ENCODE measurements at regions not wholly inside any gene's neighbourhood (a gene's known extent, or its start where the extent isn't known, plus 50 kb on each side); places are given as distances from the start of the nearest gene placed in this dataset.

DNA sequence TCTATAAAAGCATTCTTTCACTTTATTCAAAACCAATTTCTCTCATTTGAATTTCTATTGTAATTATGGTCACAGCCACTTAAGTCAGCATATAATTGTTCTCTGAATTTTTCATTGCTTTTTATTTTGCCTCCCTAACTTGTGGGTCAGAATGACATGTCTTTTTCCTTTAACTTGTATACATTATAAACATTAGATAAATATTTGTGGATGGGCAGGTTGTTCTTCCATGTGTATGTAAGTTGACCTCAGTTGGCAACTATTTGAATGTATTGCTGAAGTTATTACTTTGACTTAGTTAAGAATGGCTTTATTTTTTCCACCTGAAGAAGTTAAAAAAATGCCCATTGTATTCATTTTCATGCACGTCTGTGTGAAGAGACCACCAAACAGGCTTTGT is 83.0 kb upstream of the MAP3K7 start:
- H3K27me3 ChIP-seq = no peaks in the 10 kb centered on the region
- H3K27ac ChIP-seq = no peak overlapping the region
- H3K36me3 ChIP-seq = no peaks in the 10 kb centered on the region
- H3K9me3 ChIP-seq = no peaks in the 10 kb centered on the region
- H3K9ac ChIP-seq = no peak overlapping the region
- no peak for TF ChIP-seq Cebpa-rat (IDR thresholded peaks at IDR 0.05)
- no peaks in the 10 kb centered on the region for H3K4me1 ChIP-seq
- no peak overlapping the region for H3K4me2 ChIP-seq
- H4K20me1 ChIP-seq = no peaks in the 10 kb centered on the region
- H3K4me3 ChIP-seq = no peak overlapping the region

DNA sequence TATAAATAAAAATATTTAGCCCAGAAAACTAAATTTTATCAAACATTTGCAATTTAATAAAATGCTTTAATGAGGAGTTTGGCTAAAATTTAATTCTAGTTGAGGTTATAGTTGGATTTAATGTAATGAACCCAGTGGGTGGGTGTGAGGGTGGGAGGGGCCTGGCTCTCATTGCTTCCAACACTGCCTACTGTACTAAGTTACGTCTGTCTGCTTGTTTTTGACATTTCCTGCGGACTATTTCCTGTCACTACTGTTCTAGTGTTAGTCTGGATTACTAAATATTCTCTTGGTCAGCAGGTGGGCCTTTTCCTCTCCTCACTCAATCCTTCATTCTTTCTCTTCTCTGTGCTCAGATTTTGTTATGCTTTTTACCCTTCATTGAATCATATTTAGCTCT is 82.5 kb upstream of the MAP3K7 start:
- no peak for TF ChIP-seq Cebpa-rat (IDR thresholded peaks at IDR 0.05)
- Histone ChIP-seq H3K9me3 (no peaks in the 10 kb centered on the region), H4K20me1 (no peaks in the 10 kb centered on the region), H3K4me1 (no peaks in the 10 kb centered on the region), H3K27ac (no peak overlapping the region), H3K36me3 (no peaks in the 10 kb centered on the region), H3K9ac (no peak overlapping the region), H3K4me3 (no peak overlapping the region), H3K4me2 (no peak overlapping the region), H3K27me3 (no peaks in the 10 kb centered on the region)

DNA sequence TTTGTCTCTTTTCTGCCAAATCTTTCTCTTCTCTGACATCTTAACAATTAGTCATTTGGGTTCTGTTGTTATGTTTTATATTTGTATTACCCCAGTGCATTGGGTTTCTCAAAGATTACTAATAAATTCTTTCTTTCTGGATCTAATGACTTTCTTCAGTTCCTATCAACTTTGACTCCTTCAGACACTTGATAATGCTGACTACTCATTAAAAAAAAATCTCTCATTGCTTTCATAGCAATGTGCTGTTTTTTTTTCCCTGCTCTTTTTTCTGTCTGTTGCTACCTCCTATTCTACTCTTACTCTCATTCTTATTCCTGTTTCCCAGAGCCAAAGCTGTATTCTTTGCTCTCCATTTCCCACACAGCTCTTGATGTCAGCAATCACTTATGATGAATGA is 81.3 kb upstream of the MAP3K7 start:
- H3K27me3 ChIP-seq = no peaks in the 10 kb centered on the region
- no peak overlapping the region for H3K4me2 ChIP-seq
- no peaks in the 10 kb centered on the region for H3K36me3 ChIP-seq
- no peak overlapping the region for H3K9ac ChIP-seq
- no peaks in the 10 kb centered on the region for H3K9me3 ChIP-seq
- no peak overlapping the region for H3K27ac ChIP-seq
- no peak overlapping the region for H3K4me3 ChIP-seq
- no peak for TF ChIP-seq Cebpa-rat (IDR thresholded peaks at IDR 0.05)
- no peaks in the 10 kb centered on the region for H4K20me1 ChIP-seq
- H3K4me1 ChIP-seq = no peaks in the 10 kb centered on the region

DNA sequence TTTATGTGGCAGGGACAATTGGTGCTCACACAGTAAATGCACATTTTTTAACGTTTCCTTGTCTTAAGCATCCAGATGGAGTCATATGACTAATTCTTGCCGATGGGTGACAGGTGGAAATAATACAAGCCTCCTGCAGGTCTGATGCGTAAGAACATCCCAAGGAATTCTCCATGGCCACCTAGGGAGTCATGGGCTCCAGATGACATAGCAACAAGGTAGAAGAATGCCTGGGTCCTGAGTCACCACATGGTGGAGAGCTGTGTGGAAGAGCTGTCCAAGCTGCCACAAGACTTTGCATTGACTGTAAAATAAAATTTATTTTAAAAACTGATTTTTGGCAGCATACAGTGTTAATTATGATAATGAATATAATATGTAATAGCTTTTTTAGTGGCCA is 77.0 kb upstream of the MAP3K7 start:
- Histone ChIP-seq H3K36me3 (no peaks in the 10 kb centered on the region), H4K20me1 (no peaks in the 10 kb centered on the region), H3K27me3 (no peaks in the 10 kb centered on the region), H3K27ac (no peak overlapping the region), H3K4me3 (no peak overlapping the region), H3K4me1 (no peaks in the 10 kb centered on the region), H3K9me3 (no peaks in the 10 kb centered on the region), H3K9ac (no peak overlapping the region), H3K4me2 (no peak overlapping the region)
- no peak for TF ChIP-seq Cebpa-rat (IDR thresholded peaks at IDR 0.05)

DNA sequence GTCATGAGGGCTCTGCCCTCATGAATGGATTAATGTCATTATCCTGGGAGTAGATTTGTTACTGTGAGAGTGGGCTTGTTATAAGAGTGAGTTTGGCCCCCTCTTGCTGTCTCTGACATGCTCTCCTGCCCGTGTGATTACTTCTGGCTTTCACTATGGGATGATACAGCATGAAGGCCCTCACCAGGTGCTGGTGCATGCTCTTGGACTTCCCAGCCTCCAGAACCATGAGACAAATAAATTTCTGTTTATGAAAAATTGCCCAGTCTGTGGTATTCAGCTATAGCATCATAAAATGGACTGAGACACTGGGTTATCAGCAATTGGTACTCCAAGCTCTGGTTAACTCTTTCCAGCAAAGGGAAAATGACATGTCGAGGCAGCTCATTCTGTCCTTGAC is 76.2 kb upstream of the MAP3K7 start:
- Histone ChIP-seq H4K20me1 (no peaks in the 10 kb centered on the region), H3K36me3 (no peaks in the 10 kb centered on the region), H3K9ac (no peak overlapping the region), H3K4me2 (no peak overlapping the region), H3K9me3 (no peaks in the 10 kb centered on the region), H3K27me3 (no peaks in the 10 kb centered on the region), H3K27ac (no peak overlapping the region), H3K4me1 (no peaks in the 10 kb centered on the region), H3K4me3 (no peak overlapping the region)
- TF ChIP-seq Cebpa-rat (IDR thresholded peaks at IDR 0.05) = no peak

DNA sequence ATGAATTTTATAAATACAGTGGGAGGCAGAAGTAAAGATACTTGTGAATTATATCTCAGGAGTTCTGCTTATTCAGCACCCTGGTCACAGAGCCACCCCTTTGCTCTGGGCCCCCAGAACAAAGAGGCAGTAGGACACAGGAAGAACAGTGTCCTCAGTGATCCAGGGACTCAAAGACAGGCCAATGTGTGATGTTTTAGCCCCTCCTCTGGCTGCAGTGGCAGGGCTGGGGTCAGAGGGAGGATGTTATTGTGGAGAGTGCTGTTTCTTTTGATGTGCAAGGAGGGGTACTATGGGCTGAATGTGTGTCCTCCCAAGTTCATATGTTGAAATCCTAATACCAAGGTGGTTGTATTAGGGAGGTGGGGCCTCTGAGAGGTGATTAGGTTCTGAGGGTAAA is 74.1 kb upstream of the MAP3K7 start:
- H3K9ac ChIP-seq = no peak overlapping the region
- no peaks in the 10 kb centered on the region for H4K20me1 ChIP-seq
- H3K27me3 ChIP-seq = no peaks in the 10 kb centered on the region
- H3K4me1 ChIP-seq = no peaks in the 10 kb centered on the region
- no peak overlapping the region for H3K4me2 ChIP-seq
- no peak for TF ChIP-seq Cebpa-rat (IDR thresholded peaks at IDR 0.05)
- no peaks in the 10 kb centered on the region for H3K9me3 ChIP-seq
- no peak overlapping the region for H3K27ac ChIP-seq
- H3K36me3 ChIP-seq = no peaks in the 10 kb centered on the region
- H3K4me3 ChIP-seq = no peak overlapping the region

DNA sequence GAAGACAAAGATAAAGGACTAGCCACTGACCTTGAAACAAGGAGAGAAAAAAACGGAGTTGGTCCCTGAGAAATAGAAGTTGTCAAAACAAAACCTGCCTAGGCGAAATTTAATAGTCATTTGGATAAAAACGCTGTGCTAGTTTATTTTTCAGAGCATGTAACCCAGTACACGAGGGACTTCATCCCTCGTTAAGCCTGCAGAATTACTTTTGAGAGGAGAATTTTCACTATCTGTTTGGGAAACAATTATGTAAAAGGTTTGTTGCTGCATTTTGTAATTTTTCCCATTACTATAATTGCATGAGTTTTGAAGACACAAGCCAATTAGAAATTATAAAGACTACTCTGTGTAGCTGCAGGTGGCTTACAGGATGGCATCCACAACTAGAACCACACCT is 71.6 kb upstream of the MAP3K7 start:
- no peaks in the 10 kb centered on the region for H3K27me3 ChIP-seq
- no peaks in the 10 kb centered on the region for H3K9me3 ChIP-seq
- H4K20me1 ChIP-seq = no peaks in the 10 kb centered on the region
- no peaks in the 10 kb centered on the region for H3K4me1 ChIP-seq
- no peak overlapping the region for H3K4me2 ChIP-seq
- no peak overlapping the region for H3K9ac ChIP-seq
- no peak overlapping the region for H3K27ac ChIP-seq
- H3K4me3 ChIP-seq = no peak overlapping the region
- TF ChIP-seq Cebpa-rat (IDR thresholded peaks at IDR 0.05) = no peak
- no peaks in the 10 kb centered on the region for H3K36me3 ChIP-seq

DNA sequence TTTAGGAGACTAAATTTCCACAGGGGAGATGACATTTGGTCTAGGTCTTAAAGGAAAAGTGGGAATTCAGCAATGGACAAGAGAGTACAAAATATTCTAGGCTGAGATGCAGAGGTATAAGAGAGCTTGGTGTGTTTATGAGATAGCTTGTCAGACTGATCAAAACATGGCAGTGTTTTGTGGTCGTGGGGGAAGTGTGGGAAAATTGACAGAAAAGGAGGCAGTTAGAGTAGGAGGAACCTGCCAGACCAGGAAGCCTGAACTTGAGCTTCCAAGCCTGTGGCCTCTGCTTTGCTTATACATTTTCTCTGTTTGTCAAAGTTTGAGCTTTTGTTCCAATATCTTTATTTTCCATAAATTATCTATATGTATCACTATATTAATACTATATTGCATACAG is 69.5 kb upstream of the MAP3K7 start:
- H3K9me3 ChIP-seq = no peaks in the 10 kb centered on the region
- no peaks in the 10 kb centered on the region for H3K36me3 ChIP-seq
- H3K4me1 ChIP-seq = no peaks in the 10 kb centered on the region
- no peak overlapping the region for H3K4me2 ChIP-seq
- no peak for TF ChIP-seq Cebpa-rat (IDR thresholded peaks at IDR 0.05)
- no peaks in the 10 kb centered on the region for H4K20me1 ChIP-seq
- no peak overlapping the region for H3K9ac ChIP-seq
- no peaks in the 10 kb centered on the region for H3K27me3 ChIP-seq
- H3K4me3 ChIP-seq = no peak overlapping the region
- H3K27ac ChIP-seq = no peak overlapping the region

DNA sequence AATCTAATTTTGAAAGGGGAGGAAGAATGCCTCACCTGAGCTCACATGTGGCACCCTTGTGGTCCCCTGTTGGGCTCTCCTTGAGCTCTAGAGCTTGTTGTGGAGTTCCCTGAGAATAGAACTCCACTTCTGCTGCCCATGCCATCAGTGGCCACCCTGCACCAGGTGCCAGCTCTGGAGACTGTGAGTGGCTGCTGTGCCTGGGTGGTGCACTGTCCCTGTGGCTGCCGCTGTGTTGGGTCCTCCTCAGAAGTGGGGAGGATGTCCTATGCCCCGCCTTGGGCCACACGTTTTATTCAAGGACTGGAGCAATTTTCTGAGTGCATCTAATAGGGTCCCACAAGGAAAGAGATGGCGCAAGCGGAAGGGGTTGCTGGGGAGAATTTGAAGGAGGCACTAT is 67.9 kb upstream of the MAP3K7 start:
- H3K36me3 ChIP-seq = no peaks in the 10 kb centered on the region
- TF ChIP-seq Cebpa-rat (IDR thresholded peaks at IDR 0.05) = no peak
- no peak overlapping the region for H3K4me2 ChIP-seq
- no peak overlapping the region for H3K4me3 ChIP-seq
- H3K9me3 ChIP-seq = no peaks in the 10 kb centered on the region
- no peaks in the 10 kb centered on the region for H3K4me1 ChIP-seq
- H4K20me1 ChIP-seq = no peaks in the 10 kb centered on the region
- H3K9ac ChIP-seq = no peak overlapping the region
- H3K27ac ChIP-seq = no peak overlapping the region
- H3K27me3 ChIP-seq = no peaks in the 10 kb centered on the region

DNA sequence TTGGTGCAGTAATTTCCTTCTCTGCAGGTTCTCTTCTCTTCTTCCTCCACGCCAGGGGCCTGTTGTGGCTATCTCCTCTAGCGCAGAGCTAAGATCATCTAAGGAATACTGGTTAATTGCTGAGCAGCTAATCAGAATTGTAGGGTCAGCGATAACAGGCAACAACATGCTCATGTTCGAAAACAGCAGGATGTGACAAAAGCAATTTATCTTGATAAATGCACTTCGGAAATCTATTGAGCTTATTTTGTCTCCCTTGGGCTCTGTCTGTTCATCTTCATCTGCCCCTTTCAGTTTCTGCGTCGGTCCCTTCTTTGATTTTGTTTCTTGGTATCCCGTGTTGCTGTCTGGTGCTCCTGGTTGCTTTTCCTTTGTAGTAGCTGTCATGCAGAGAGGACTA is 67.3 kb upstream of the MAP3K7 start:
- H3K36me3 ChIP-seq = no peaks in the 10 kb centered on the region
- H3K27ac ChIP-seq = no peak overlapping the region
- no peaks in the 10 kb centered on the region for H3K27me3 ChIP-seq
- H3K4me2 ChIP-seq = no peak overlapping the region
- no peaks in the 10 kb centered on the region for H4K20me1 ChIP-seq
- H3K4me1 ChIP-seq = no peaks in the 10 kb centered on the region
- no peak for TF ChIP-seq Cebpa-rat (IDR thresholded peaks at IDR 0.05)
- H3K4me3 ChIP-seq = no peak overlapping the region
- H3K9ac ChIP-seq = no peak overlapping the region
- H3K9me3 ChIP-seq = no peaks in the 10 kb centered on the region

DNA sequence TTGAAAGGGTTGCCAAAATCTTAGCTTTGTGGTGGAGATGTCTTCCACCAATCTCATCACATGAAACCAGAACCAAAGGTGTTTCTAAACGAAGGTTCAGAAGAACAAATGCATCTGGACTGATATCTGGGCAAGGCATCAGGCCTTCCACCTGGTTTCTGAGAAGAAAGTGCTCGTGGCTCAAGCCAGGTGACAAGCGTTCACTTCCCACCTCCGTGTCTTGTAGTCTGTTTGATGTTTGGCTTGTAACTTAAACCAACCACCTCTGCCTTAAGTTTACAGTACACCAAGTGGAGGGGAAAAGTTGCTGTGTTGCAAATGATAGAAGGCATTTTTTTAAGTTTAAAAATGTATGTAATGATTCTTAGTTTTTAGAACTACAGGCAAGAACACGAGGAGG is 66.9 kb upstream of the MAP3K7 start:
- Histone ChIP-seq H3K27me3 (no peaks in the 10 kb centered on the region), H3K36me3 (no peaks in the 10 kb centered on the region), H3K9me3 (no peaks in the 10 kb centered on the region), H3K27ac (no peak overlapping the region), H3K4me3 (no peak overlapping the region), H4K20me1 (no peaks in the 10 kb centered on the region), H3K4me1 (no peaks in the 10 kb centered on the region), H3K4me2 (no peak overlapping the region), H3K9ac (no peak overlapping the region)
- TF ChIP-seq Cebpa-rat (IDR thresholded peaks at IDR 0.05) = no peak

Measured in BLaER1 (cell line).